ENCODE measurements at regions not wholly inside any gene's neighbourhood (a gene's known extent, or its start where the extent isn't known, plus 50 kb on each side); places are given as distances from the start of the nearest gene placed in this dataset.
A peak's percentile ranks its signal among the peaks of the same experiment; 100 is the strongest.

- no peak for DNase-seq (ENCODE audit: low read depth in 2 of 2)
- TF ChIP-seq, protein P1, sequence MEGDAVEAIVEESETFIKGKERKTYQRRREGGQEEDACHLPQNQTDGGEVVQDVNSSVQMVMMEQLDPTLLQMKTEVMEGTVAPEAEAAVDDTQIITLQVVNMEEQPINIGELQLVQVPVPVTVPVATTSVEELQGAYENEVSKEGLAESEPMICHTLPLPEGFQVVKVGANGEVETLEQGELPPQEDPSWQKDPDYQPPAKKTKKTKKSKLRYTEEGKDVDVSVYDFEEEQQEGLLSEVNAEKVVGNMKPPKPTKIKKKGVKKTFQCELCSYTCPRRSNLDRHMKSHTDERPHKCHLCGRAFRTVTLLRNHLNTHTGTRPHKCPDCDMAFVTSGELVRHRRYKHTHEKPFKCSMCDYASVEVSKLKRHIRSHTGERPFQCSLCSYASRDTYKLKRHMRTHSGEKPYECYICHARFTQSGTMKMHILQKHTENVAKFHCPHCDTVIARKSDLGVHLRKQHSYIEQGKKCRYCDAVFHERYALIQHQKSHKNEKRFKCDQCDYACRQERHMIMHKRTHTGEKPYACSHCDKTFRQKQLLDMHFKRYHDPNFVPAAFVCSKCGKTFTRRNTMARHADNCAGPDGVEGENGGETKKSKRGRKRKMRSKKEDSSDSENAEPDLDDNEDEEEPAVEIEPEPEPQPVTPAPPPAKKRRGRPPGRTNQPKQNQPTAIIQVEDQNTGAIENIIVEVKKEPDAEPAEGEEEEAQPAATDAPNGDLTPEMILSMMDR (IDR thresholded peaks at IDR 0.05; ENCODE audit: low read depth, low read length), result no peak
- H3K4me3 ChIP-seq (replicated peaks in 1 of 2; ENCODE audit: low read depth in 2 of 2, low read length in 2 of 2), result no peak overlapping the region
Observed at GRCh38 chr13:60331249-60332012, 65.6 kb upstream of the TDRD3 start.

DNA sequence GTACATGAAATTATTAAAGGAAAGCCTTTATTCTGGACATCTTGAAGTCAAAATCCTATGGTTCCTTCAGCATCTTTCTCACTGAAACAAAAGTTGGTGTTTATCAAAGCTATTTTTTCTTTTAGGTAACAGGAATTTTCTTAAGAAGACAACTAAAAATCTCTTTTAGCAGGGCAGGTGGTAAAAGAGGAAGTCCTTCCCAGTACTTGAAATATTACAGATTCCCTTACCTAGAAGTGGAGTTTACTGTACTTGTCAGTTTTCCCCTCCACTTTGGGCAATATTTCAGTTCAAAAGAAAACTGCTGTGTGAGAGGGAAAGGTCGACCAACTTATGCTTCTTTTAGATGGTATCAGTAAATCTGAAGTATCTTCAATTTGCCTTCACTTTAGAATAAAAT, 64.3 kb upstream of the TDRD3 start:
- TF ChIP-seq, protein P1 (IDR thresholded peaks at IDR 0.05; ENCODE audit: low read depth, low read length), result no peak
- no peak overlapping the region for H3K4me3 ChIP-seq (replicated peaks in 1 of 2; ENCODE audit: low read depth in 2 of 2, low read length in 2 of 2)
- DNase-seq (ENCODE audit: low read depth in 2 of 2), result no peak

DNA sequence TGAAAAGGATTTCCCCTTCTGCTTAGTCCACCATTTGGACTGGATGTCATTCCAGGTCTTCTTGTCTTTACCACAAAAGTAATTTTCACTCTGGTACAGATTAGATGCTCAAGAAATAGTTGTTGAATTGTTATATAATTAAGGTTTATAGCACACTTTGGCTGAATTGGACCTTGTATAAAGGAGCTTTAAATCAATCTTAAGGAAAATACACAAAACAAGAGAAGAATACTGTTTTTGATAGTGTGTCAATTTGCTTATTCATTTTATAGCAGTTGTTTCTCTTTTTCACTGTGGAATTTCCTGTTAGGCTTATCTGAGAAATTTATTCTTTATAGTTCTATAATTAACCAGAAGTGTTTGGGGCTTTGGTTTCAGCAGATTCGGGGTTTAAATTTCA, 62.7 kb upstream of the TDRD3 start:
- H3K4me3 ChIP-seq (replicated peaks in 1 of 2; ENCODE audit: low read depth in 2 of 2, low read length in 2 of 2), result no peak overlapping the region
- TF ChIP-seq, protein P1 (IDR thresholded peaks at IDR 0.05; ENCODE audit: low read depth, low read length), result no peak
- DNase-seq (ENCODE audit: low read depth in 2 of 2), result no peak

DNA sequence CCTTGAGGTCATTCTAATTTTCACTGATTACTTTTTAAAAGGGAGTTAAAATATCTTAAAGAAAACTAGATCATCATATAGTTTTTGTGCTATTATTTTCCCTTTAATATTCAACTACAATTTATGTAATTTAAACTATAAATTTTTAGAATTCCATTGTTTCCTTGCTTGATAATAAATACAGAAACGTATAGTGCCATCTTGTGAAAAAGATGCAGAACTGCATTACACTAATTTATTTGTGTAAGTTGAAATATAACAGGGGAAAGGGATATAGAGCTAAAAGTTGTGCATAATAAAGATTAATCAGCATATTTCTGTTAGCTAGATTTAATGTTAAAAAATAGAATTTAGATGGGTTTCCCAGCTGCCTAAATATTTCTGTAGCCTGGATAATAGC, 61.5 kb upstream of the TDRD3 start:
- peak; percentile 30 to 31 for DNase-seq (ENCODE audit: low read depth in 2 of 2)

DNA sequence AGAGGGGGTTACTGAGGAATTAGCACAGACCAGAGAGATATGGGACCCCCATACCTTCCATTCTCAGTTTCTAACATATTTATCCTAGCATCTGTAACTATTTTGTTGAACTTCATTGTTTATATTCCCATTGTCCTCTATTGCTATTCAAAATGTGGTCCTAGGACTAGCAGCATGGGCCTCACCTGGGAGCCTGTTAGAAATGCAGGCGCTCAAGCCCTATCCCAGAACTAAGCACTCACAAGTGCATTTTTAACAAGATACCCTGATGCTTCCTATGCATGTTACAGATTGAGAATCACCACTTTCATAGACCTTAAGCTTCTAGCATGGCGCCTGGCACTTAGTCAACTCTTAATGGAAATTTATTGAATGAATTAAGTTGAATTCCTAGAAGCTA, 58.3 kb upstream of the TDRD3 start:
- TF ChIP-seq, protein P1 (IDR thresholded peaks at IDR 0.05; ENCODE audit: low read depth, low read length), result no peak

More for the DNA sequence above, 61.5 kb upstream of the TDRD3 start:
- TF ChIP-seq, protein P1 (IDR thresholded peaks at IDR 0.05; ENCODE audit: low read depth, low read length), result peak; percentile 48
- no peak overlapping the region for H3K4me3 ChIP-seq (replicated peaks in 1 of 2; ENCODE audit: low read depth in 2 of 2, low read length in 2 of 2)

GRCh38 chr13:60343978-60344377, 53.0 kb upstream of the TDRD3 start:
- DNase-seq (ENCODE audit: low read depth in 2 of 2), result no peak
- no peak overlapping the region for H3K4me3 ChIP-seq (replicated peaks in 1 of 2; ENCODE audit: low read depth in 2 of 2, low read length in 2 of 2)
- TF ChIP-seq, protein P1 (IDR thresholded peaks at IDR 0.05; ENCODE audit: low read depth, low read length), result no peak

More for the DNA sequence above, 58.3 kb upstream of the TDRD3 start:
- no peak overlapping the region for H3K4me3 ChIP-seq (replicated peaks in 1 of 2; ENCODE audit: low read depth in 2 of 2, low read length in 2 of 2)
- DNase-seq (ENCODE audit: low read depth in 2 of 2), result no peak

DNA sequence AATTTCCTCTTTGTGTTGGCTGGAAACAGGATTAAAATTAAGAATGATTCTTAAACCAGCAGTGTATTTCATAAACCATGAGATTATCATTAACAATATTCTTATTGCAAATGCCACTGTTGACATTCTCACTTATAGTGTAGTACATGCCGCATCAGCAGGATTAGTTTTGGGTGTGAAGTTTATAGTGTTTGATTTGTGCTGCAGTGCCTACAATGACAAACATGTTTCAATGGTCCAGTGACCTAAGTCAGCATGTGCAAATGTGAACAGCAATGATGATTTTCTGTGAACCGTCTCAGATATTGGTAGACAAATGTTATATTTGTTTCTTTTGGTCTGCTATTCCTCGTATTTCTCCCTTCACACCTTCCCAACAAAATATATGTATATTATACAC, 49.8 kb upstream of the TDRD3 start:
- no peak overlapping the region for H3K4me3 ChIP-seq (replicated peaks in 1 of 2; ENCODE audit: low read depth in 2 of 2, low read length in 2 of 2)
- TF ChIP-seq, protein P1 (IDR thresholded peaks at IDR 0.05; ENCODE audit: low read depth, low read length), result no peak
- DNase-seq (ENCODE audit: low read depth in 2 of 2), result no peak

All from cardiac fibroblast (primary cell).